ENCODE measurements at regions not wholly inside any gene's neighbourhood (a gene's known extent, or its start where the extent isn't known, plus 50 kb on each side); places are given as distances from the start of the nearest gene placed in this dataset.

- no peaks in the 10 kb centered on the region for H3K4me1 ChIP-seq
- DNase-seq (no peak), ATAC-seq (no peak)
- TF ChIP-seq CTCF (IDR thresholded peaks at IDR 0.05), result no peak
- no peaks in the 10 kb centered on the region for H3K27me3 ChIP-seq (ENCODE audit: low read depth)
- intact Hi-C loops (cut with DNase I), result no loop called here
- no peaks in the 10 kb centered on the region for H3K9me3 ChIP-seq
- no peak overlapping the region for H3K4me3 ChIP-seq
- H3K36me3 ChIP-seq, result no peaks in the 10 kb centered on the region
- H3K27ac ChIP-seq, result no peak overlapping the region
These were observed 109.7 kb upstream of the CNTNAP5 start for GRCh38 chr2:123915380-123915779.

- no peak for TF ChIP-seq CTCF (IDR thresholded peaks at IDR 0.05)
- intact Hi-C loops (cut with DNase I), result no loop called here
- ATAC-seq, result no peak
- no peak overlapping the region for H3K4me3 ChIP-seq
- H3K4me1 ChIP-seq, result no peaks in the 10 kb centered on the region
- H3K9me3 ChIP-seq, result no peaks in the 10 kb centered on the region
- no peaks in the 10 kb centered on the region for H3K36me3 ChIP-seq
- DNase-seq, result no peak
- no peak overlapping the region for H3K27ac ChIP-seq
- no peaks in the 10 kb centered on the region for H3K27me3 ChIP-seq (ENCODE audit: low read depth)
These were observed 109.0 kb upstream of the CNTNAP5 start for GRCh38 chr2:123916051-123916450.

GRCh38 chr2:123916531-123916930 is 108.6 kb upstream of the CNTNAP5 start:
- no peak for TF ChIP-seq CTCF (IDR thresholded peaks at IDR 0.05)
- H3K36me3 ChIP-seq, result no peaks in the 10 kb centered on the region
- ATAC-seq (no peak), DNase-seq (no peak)
- H3K4me3 ChIP-seq, result no peak overlapping the region
- no peaks in the 10 kb centered on the region for H3K9me3 ChIP-seq
- H3K27me3 ChIP-seq (ENCODE audit: low read depth), result no peaks in the 10 kb centered on the region
- intact Hi-C loops (cut with DNase I), result no loop called here
- no peak overlapping the region for H3K27ac ChIP-seq
- no peaks in the 10 kb centered on the region for H3K4me1 ChIP-seq

- intact Hi-C loops (cut with DNase I), result no loop called here
- H3K4me3 ChIP-seq, result no peak overlapping the region
- TF ChIP-seq CTCF (IDR thresholded peaks at IDR 0.05), result no peak
These were observed 107.8 kb upstream of the CNTNAP5 start for GRCh38 chr2:123917241-123917640.

GRCh38 chr2:123928358-123928757 is 96.7 kb upstream of the CNTNAP5 start:
- H3K4me1 ChIP-seq, result no peaks in the 10 kb centered on the region
- H3K9me3 ChIP-seq, result no peaks in the 10 kb centered on the region
- no peak for ATAC-seq
- no peak overlapping the region for H3K27ac ChIP-seq
- no peaks in the 10 kb centered on the region for H3K36me3 ChIP-seq
- TF ChIP-seq CTCF (IDR thresholded peaks at IDR 0.05), result no peak
- no peak for DNase-seq
- intact Hi-C loops (cut with DNase I), result no loop called here
- no peak overlapping the region for H3K4me3 ChIP-seq
- no peaks in the 10 kb centered on the region for H3K27me3 ChIP-seq (ENCODE audit: low read depth)

More at GRCh38 chr2:123917241-123917640, 107.8 kb upstream of the CNTNAP5 start:
- no peaks in the 10 kb centered on the region for H3K4me1 ChIP-seq
- H3K36me3 ChIP-seq, result no peaks in the 10 kb centered on the region
- H3K27ac ChIP-seq, result no peak overlapping the region
- DNase-seq (no peak), ATAC-seq (no peak)
- H3K27me3 ChIP-seq (ENCODE audit: low read depth), result no peaks in the 10 kb centered on the region
- no peaks in the 10 kb centered on the region for H3K9me3 ChIP-seq

GRCh38 chr2:123935405-123935804 is 89.7 kb upstream of the CNTNAP5 start:
- Histone ChIP-seq H3K27me3 (ENCODE audit: low read depth) (no peaks in the 10 kb centered on the region), H3K4me1 (no peaks in the 10 kb centered on the region), H3K27ac (no peak overlapping the region), H3K36me3 (no peaks in the 10 kb centered on the region), H3K9me3 (no peaks in the 10 kb centered on the region), H3K4me3 (no peak overlapping the region)
- no peak for DNase-seq
- no peak for ATAC-seq
- no peak for TF ChIP-seq CTCF (IDR thresholded peaks at IDR 0.05)
- intact Hi-C loops (cut with DNase I), result no loop called here
